ENCODE measurements at regions not wholly inside any gene's neighbourhood (a gene's known extent, or its start where the extent isn't known, plus 50 kb on each side); places are given as distances from the start of the nearest gene placed in this dataset.

- Histone ChIP-seq H3K79me2 (ENCODE audit: insufficient read depth, low read length) (no peaks in the 10 kb centered on the region), H3K4me1 (ENCODE audit: insufficient read depth, low read length) (no peaks in the 10 kb centered on the region), H2AFZ (ENCODE audit: low read length) (no peak overlapping the region), H3K9me3 (ENCODE audit: low read length) (no peaks in the 10 kb centered on the region), H4K20me1 (ENCODE audit: insufficient read depth, low read length) (no peaks in the 10 kb centered on the region), H3K27ac (ENCODE audit: extremely low read length, insufficient read depth, low read length) (no peak overlapping the region), H3K4me3 (replicated peaks in 1 of 3; ENCODE audit: insufficient read depth in 1 of 3, low read depth in 2 of 3, low read length in 3 of 3) (no peak overlapping the region), H3K9ac (ENCODE audit: insufficient read depth, low read depth, low read length) (no peak overlapping the region), H3K27me3 (ENCODE audit: control insufficient read depth in 1 of 2, insufficient read depth in 2 of 2, low read length in 2 of 2) (no peaks in the 10 kb centered on the region), H3K4me2 (ENCODE audit: low read depth, low read length) (no peak overlapping the region), H3K36me3 (replicated peaks in 1 of 2; ENCODE audit: control insufficient read depth in 1 of 2, insufficient read depth in 2 of 2, low read length in 2 of 2) (no peaks in the 10 kb centered on the region)
- CTCF ChIA-PET (ENCODE audit: low intra/inter-chr PET ratio, low total read pairs) = no interaction called here
- intact Hi-C loops (cut with micrococcal nuclease; ENCODE audit: unreplicated experiment) = no loop called here
- FAIRE-seq (no peak), DNase-seq (ENCODE audit: low spot score) (no peak), ATAC-seq (no peak)
- WGBS (ENCODE audit: low lambda C conversion rate) = 44% methylated on average over 3 of the region's 3 CpGs
- no peak for TF ChIP-seq ZBTB46 (CRISPR knock-in tag; IDR thresholded peaks at IDR 0.05; ENCODE audit: borderline replicate concordance)
- TF ChIP-seq ARHGAP35 (CRISPR knock-in tag; IDR thresholded peaks at IDR 0.05; ENCODE audit: borderline replicate concordance) = no peak
- TF ChIP-seq ZNF224 (CRISPR knock-in tag; IDR thresholded peaks at IDR 0.05) = no peak
- no peak for TF ChIP-seq TP53 (CRISPR knock-in tag; conservative IDR thresholded peaks at IDR 0.05)
- no peak for TF ChIP-seq KLF15 (CRISPR knock-in tag; IDR thresholded peaks at IDR 0.05; ENCODE audit: borderline replicate concordance)
- POLR2A ChIA-PET = no interaction called here
- no TSS peak for BruUV-seq (replicated peaks)
- in situ Hi-C loops (cut with HindIII; ENCODE audit: extremely low pct_ligation_motif_present, low pct_unique_long_range_greater_than_20kb) = no loop called here
Observed at GRCh38 chr11:109756951-109757350, 335.0 kb downstream of the C11orf87 start.

GRCh38 chr11:109762546-109762945 lies 330.6 kb upstream of the ZC3H12C start:
- no peak overlapping the region for H3K27ac ChIP-seq (ENCODE audit: extremely low read length, insufficient read depth, low read length)
- intact Hi-C loops (cut with micrococcal nuclease; ENCODE audit: unreplicated experiment) = no loop called here
- ChIA-PET CTCF (ENCODE audit: low intra/inter-chr PET ratio, low total read pairs) (no interaction called here), POLR2A (no interaction called here)
- no peak overlapping the region for H3K4me3 ChIP-seq (replicated peaks in 1 of 3; ENCODE audit: insufficient read depth in 1 of 3, low read depth in 2 of 3, low read length in 3 of 3)
- H3K4me1 ChIP-seq (ENCODE audit: insufficient read depth, low read length) = no peaks in the 10 kb centered on the region
- H3K4me2 ChIP-seq (ENCODE audit: low read depth, low read length) = no peak overlapping the region
- H4K20me1 ChIP-seq (ENCODE audit: insufficient read depth, low read length) = no peaks in the 10 kb centered on the region
- no peak overlapping the region for H3K9ac ChIP-seq (ENCODE audit: insufficient read depth, low read depth, low read length)
- H3K79me2 ChIP-seq (ENCODE audit: insufficient read depth, low read length) = no peaks in the 10 kb centered on the region
- under 1% methylated on average over 3 of the region's 3 CpGs for WGBS (ENCODE audit: low lambda C conversion rate)
- DNase-seq (ENCODE audit: low spot score) = no peak
- H3K9me3 ChIP-seq (ENCODE audit: low read length) = no peaks in the 10 kb centered on the region
- in situ Hi-C loops (cut with HindIII; ENCODE audit: extremely low pct_ligation_motif_present, low pct_unique_long_range_greater_than_20kb) = no loop called here
- no peak overlapping the region for H2AFZ ChIP-seq (ENCODE audit: low read length)
- H3K27me3 ChIP-seq (ENCODE audit: control insufficient read depth in 1 of 2, insufficient read depth in 2 of 2, low read length in 2 of 2) = no peaks in the 10 kb centered on the region
- H3K36me3 ChIP-seq (replicated peaks in 1 of 2; ENCODE audit: control insufficient read depth in 1 of 2, insufficient read depth in 2 of 2, low read length in 2 of 2) = no peaks in the 10 kb centered on the region
- no peak for ATAC-seq
- BruUV-seq (replicated peaks) = no TSS peak
- no peak for FAIRE-seq
- TF ChIP-seq ZNF83 (CRISPR knock-in tag; IDR thresholded peaks at IDR 0.05; ENCODE audit: borderline replicate concordance) (no peak), ZNF512 (CRISPR knock-in tag; IDR thresholded peaks at IDR 0.05) (no peak), ZNF569 (CRISPR knock-in tag; IDR thresholded peaks at IDR 0.05; ENCODE audit: borderline replicate concordance) (no peak), HINFP (CRISPR knock-in tag; IDR thresholded peaks at IDR 0.05; ENCODE audit: low read depth) (no peak), YY1 (IDR thresholded peaks at IDR 0.05; ENCODE audit: insufficient read depth, insufficient replicate concordance, low read depth, low read length) (no peak), CENPT (CRISPR knock-in tag; IDR thresholded peaks at IDR 0.05; ENCODE audit: low read depth) (no peak), SP1 (IDR thresholded peaks at IDR 0.05) (no peak), SP1 (CRISPR knock-in tag; IDR thresholded peaks at IDR 0.05) (no peak), ZNF639 (CRISPR knock-in tag; conservative IDR thresholded peaks at IDR 0.05) (no peak)

Data from HepG2 (cell line).